Lower lobe of right lung (tissue), 2 donors: ENCODE measurements at regions not wholly inside any gene's neighbourhood (a gene's known extent, or its start where the extent isn't known, plus 50 kb on each side); places are given as distances from the start of the nearest gene placed in this dataset.
"Not testable (repeated sequence)": the region's sequence is repeated elsewhere in the genome, so short reads cannot be mapped to it uniquely, and the experiment has no call there.

Source experiments
- ATAC-seq, 2 donors: fragments of 200-7000 bp; cut with Tn5 transposase; one replicate each; pipeline ENCODE4 v1.9.1; 2020 to 2022; ENCODE audit warnings: mild to moderate bottlenecking in 2 of 2, moderate library complexity in 2 of 2
- DNase-seq: peaks from one replicate; pipeline ENCODE4 v3.0.0-alpha.2; 2020
- H3K27ac ChIP-seq: fragments of 200-600 bp; one replicate; pipeline ENCODE4 v1.8.0; 2022
- H3K27me3 ChIP-seq: fragments of 200-600 bp; one replicate; pipeline ENCODE4 v1.8.0; 2022; ENCODE audit warnings: low read depth
- H3K36me3 ChIP-seq: fragments of 200-600 bp; one replicate; pipeline ENCODE4 v1.8.0; 2022; ENCODE audit warnings: mild to moderate bottlenecking
- H3K4me1 ChIP-seq: fragments of 200-600 bp; one replicate; pipeline ENCODE4 v1.8.0; 2022
- H3K4me3 ChIP-seq: fragments of 200-600 bp; one replicate; pipeline ENCODE4 v1.8.0; 2022; ENCODE audit warnings: mild to moderate bottlenecking
- H3K9me3 ChIP-seq: fragments of 200-600 bp; one replicate; pipeline ENCODE4 v1.8.0; 2022
- intact Hi-C: fragments of 100-400 bp; cut with DNase I; formaldehyde crosslinking; loops from one replicate; pipeline ENCODE4 v1.11.0; 2022
- TF ChIP-seq, protein P1 (sequence below): fragments of 200-600 bp; IDR thresholded peaks from one replicate; pipeline ENCODE4 v1.8.0; 2022; ENCODE audit warnings: antibody characterized with exemption, mild to moderate bottlenecking
- donor health status: DM: no; HTN: yes; CAD: no; lungs with severe emphysema.

DNA sequence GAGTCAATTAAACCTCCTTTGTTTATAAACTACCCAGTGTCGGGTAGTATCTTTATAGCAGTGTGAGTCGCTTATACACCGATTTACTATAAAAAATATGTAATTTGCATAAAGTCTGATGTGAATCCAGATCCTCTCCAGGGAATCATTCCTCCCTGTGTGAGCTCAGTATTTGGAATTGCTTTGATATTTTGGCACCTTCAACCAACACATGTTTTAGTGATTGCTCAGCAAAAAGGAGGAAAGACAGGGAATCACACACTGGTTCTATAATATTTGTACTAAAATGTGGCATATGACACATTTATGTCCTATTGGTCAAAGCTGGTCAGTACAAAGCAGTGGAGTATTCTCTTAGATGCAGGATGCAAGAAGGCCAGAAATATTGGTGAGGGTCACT, 703.9 kb upstream of the ATXN7L3B start:
- Histone ChIP-seq H3K36me3 (no peaks in the 10 kb centered on the region), H3K4me3 (no peak overlapping the region), H3K27ac (no peak overlapping the region), H3K27me3 (no peaks in the 10 kb centered on the region), H3K9me3 (no peaks in the 10 kb centered on the region), H3K4me1 (no peaks in the 10 kb centered on the region)
- DNase-seq, result no peak
- no peak for ATAC-seq
- TF ChIP-seq, protein P1, sequence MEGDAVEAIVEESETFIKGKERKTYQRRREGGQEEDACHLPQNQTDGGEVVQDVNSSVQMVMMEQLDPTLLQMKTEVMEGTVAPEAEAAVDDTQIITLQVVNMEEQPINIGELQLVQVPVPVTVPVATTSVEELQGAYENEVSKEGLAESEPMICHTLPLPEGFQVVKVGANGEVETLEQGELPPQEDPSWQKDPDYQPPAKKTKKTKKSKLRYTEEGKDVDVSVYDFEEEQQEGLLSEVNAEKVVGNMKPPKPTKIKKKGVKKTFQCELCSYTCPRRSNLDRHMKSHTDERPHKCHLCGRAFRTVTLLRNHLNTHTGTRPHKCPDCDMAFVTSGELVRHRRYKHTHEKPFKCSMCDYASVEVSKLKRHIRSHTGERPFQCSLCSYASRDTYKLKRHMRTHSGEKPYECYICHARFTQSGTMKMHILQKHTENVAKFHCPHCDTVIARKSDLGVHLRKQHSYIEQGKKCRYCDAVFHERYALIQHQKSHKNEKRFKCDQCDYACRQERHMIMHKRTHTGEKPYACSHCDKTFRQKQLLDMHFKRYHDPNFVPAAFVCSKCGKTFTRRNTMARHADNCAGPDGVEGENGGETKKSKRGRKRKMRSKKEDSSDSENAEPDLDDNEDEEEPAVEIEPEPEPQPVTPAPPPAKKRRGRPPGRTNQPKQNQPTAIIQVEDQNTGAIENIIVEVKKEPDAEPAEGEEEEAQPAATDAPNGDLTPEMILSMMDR, result no peak
- intact Hi-C loops, result no loop called here

DNA sequence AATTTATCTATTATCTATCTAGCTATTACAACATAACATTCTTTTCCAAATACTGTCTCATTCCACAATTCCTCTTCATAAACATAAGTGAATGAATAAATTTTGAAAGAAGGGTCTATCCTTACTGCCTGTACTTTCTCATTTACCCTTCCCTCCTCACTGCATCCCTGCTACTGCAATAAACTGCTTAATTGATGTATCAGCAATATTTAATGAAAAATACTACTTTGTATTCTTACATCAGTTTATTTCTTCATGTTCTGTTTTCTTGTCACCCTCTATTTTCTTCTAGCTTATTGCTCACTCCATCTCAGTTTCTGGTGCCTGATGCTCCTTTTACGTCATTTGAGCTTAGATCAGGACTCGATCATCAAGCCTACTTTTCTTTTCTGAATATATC, 695.7 kb upstream of the ATXN7L3B start:
- Histone ChIP-seq H3K27ac (no peak overlapping the region), H3K9me3 (no peaks in the 10 kb centered on the region), H3K4me1 (no peaks in the 10 kb centered on the region), H3K36me3 (no peaks in the 10 kb centered on the region), H3K4me3 (no peak overlapping the region), H3K27me3 (no peaks in the 10 kb centered on the region)
- no peak for DNase-seq
- intact Hi-C loops, result no loop called here
- TF ChIP-seq, protein P1, result no peak
- ATAC-seq, result no peak

DNA sequence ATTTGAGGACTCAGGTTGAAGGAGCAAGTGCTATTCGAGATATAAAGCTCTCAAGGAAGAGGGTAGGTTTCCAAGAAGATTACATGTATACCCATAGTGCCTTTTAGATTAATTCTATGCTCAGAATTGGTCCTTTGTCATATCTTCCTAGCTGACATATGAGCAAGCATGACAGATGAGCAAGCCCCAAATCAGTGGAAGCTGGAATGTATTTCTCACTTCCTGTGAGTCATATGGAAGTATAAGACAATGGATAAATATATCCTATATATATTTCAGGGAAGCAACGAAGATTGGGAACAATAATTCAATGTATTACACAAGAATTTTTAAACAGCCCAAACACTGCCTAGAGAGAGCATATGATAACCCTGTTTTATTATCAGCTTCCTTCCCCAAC, 674.1 kb upstream of the ATXN7L3B start:
- Histone ChIP-seq H3K27ac (no peak overlapping the region), H3K4me1 (no peaks in the 10 kb centered on the region), H3K4me3 (no peak overlapping the region), H3K36me3 (no peaks in the 10 kb centered on the region), H3K27me3 (no peaks in the 10 kb centered on the region), H3K9me3 (no peaks in the 10 kb centered on the region)
- DNase-seq, result no peak
- TF ChIP-seq, protein P1, result no peak
- intact Hi-C loops, result no loop called here
- ATAC-seq, result no peak

DNA sequence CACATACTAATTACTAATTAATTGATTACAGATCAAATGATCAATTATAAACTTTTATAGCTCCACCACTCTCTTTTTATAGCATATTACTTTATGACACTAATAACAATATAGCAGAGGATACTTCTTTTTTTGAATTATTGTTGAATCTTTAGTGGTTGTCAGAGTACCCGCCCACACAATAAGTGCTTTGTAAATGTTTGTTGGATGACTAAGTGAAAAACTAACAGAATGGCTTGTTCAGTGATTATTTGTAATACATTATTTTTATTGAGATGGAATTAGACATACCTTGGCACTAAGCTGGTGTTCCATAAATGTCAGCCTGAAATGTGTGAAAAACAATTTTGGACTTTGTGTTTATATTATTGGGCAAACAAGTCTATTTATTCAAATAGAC, 670.5 kb upstream of the ATXN7L3B start:
- ATAC-seq (no peak), DNase-seq (no peak)
- Histone ChIP-seq H3K9me3 (no peaks in the 10 kb centered on the region), H3K27me3 (no peaks in the 10 kb centered on the region), H3K36me3 (no peaks in the 10 kb centered on the region), H3K27ac (no peak overlapping the region), H3K4me3 (no peak overlapping the region), H3K4me1 (no peaks in the 10 kb centered on the region)
- TF ChIP-seq, protein P1, result no peak
- intact Hi-C loops, result no loop called here

DNA sequence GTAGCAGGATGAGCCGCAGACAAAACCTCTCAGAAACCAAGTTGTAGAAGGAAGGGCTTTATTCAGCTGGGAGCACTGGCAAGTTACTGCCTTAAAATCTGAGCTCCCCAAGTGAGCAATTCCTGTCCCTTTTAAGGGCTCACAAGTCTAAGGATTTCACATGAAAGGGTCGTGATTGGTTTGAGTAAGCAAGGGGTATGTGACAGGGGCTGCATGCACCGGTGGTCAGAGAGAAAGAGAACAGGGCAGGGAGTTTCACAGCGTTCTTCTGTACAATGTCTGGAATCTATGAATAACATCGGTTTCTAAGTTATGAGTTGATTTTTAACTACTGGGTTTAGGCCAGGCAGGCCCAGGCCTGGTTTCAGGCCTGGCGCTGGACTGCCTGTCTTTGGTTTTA, 660.3 kb upstream of the ATXN7L3B start:
- H3K36me3 ChIP-seq, H3K27ac ChIP-seq, H3K4me3 ChIP-seq, H3K4me1 ChIP-seq, H3K9me3 ChIP-seq, ATAC-seq, H3K27me3 ChIP-seq, DNase-seq, intact Hi-C loops: not testable (repeated sequence)

DNA sequence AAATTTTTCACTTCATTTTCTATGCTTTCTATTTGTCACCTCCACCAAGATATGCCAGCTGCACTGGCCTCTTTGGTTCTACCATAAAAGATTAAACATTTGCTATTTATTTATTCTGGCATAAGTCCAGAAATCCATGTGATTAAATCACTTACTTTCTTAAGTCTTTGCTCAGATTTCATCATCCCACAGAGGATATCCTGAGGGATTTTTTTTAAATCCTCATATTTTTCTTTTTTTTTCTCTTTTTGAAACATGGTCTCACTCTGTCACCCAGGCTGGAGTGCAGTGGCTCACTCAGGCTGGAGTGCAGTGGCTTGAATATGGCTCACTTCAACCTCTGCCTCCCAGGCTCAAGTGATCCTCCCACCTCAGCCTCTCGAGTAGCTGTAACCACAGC, 645.4 kb upstream of the ATXN7L3B start:
- H3K4me3 ChIP-seq, result no peak overlapping the region
- H3K27ac ChIP-seq, result no peak overlapping the region
- H3K9me3 ChIP-seq, result no peaks in the 10 kb centered on the region
- TF ChIP-seq, protein P1, result no peak
- no peaks in the 10 kb centered on the region for H3K36me3 ChIP-seq
- no peaks in the 10 kb centered on the region for H3K27me3 ChIP-seq
- intact Hi-C loops, result no loop called here
- DNase-seq, result no peak
- H3K4me1 ChIP-seq, result no peaks in the 10 kb centered on the region
- no peak for ATAC-seq
